ENCODE measurements at regions not wholly inside any gene's neighbourhood (a gene's known extent, or its start where the extent isn't known, plus 50 kb on each side); places are given as distances from the start of the nearest gene placed in this dataset.

- Histone ChIP-seq H3K4me3 (no peak overlapping the region), H3K4me1 (replicated peaks in 1 of 2; ENCODE audit: control insufficient read depth in 2 of 2, insufficient read depth in 2 of 2, low read length in 2 of 2) (no peaks in the 10 kb centered on the region), H3K79me2 (ENCODE audit: control insufficient read depth, insufficient read depth, low read length) (no peaks in the 10 kb centered on the region), H3K9ac (ENCODE audit: insufficient read depth in 1 of 2, low read depth in 2 of 2, low read length in 2 of 2) (no peak overlapping the region), H3K27ac (ENCODE audit: extremely low read depth, low read depth, low read length) (no peak overlapping the region), H3K36me3 (ENCODE audit: control insufficient read depth, insufficient read depth, low read length) (no peaks in the 10 kb centered on the region), H3K9me3 (replicated peaks; ENCODE audit: control insufficient read depth, insufficient read depth, low read depth, low read length) (peaks cover 13% of the 10 kb centered on the region), H2AFZ (ENCODE audit: low read depth, low read length) (no peak overlapping the region), H3K9me1 (ENCODE audit: control insufficient read depth, insufficient read depth, low read length) (no peaks in the 10 kb centered on the region), H4K20me1 (replicated peaks; ENCODE audit: control insufficient read depth, insufficient read depth, low read length) (no peaks in the 10 kb centered on the region), H3K4me2 (ENCODE audit: insufficient read depth, low read length) (no peak overlapping the region), H3K27me3 (ENCODE audit: control insufficient read depth in 2 of 2, insufficient read depth in 2 of 2, low read length in 2 of 2) (no peaks in the 10 kb centered on the region)
- ChIA-PET CTCF (ENCODE audit: low intra/inter-chr PET ratio) (no interaction called here), POLR2A (no interaction called here)
- no TSS peak for BruUV-seq (replicated peaks)
- no peak for FAIRE-seq
- in situ Hi-C loops (cut with MboI) = no loop called here
- no peak for DNase-seq (ENCODE audit: extremely low read depth in 1 of 4, low spot score in 3 of 4)
- no peak for ATAC-seq
- intact Hi-C loops (cut with micrococcal nuclease) = no loop called here
- TF ChIP-seq CHAMP1 (IDR thresholded peaks at IDR 0.05) (peak; percentile 59), GTF2F1 (IDR thresholded peaks at IDR 0.05; ENCODE audit: low read depth, low read length) (no peak), FOXP1 (CRISPR knock-in tag; IDR thresholded peaks at IDR 0.05) (no peak), MCM5 (IDR thresholded peaks at IDR 0.05; ENCODE audit: low read depth) (no peak), SUPT5H (IDR thresholded peaks at IDR 0.05) (no peak), ZNF436 (CRISPR knock-in tag; IDR thresholded peaks at IDR 0.05) (no peak), ZBTB8A (IDR thresholded peaks at IDR 0.05; ENCODE audit: partially characterized antibody) (no peak), ZNF584 (CRISPR knock-in tag; IDR thresholded peaks at IDR 0.05; ENCODE audit: low read depth) (no peak), BHLHE40 (IDR thresholded peaks at IDR 0.05; ENCODE audit: low read length) (no peak), MCM7 (IDR thresholded peaks at IDR 0.05) (no peak), GATAD2A (IDR thresholded peaks at IDR 0.05) (no peak), ZNF668 (CRISPR knock-in tag; IDR thresholded peaks at IDR 0.05) (no peak), ETV1 (tag; conservative IDR thresholded peaks at IDR 0.05; ENCODE audit: low read depth) (no peak), ZNF143 (CRISPR knock-in tag; IDR thresholded peaks at IDR 0.05) (no peak), FOXK2 (conservative IDR thresholded peaks at IDR 0.05 in 1 of 2, IDR thresholded peaks at IDR 0.05 in 1 of 2; ENCODE audit: low read depth in 2 of 2) (0 out of 4 replicates have a peak, but pooled peaks of 1 of the 2 experiments have one; percentile 2), ZFP1 (CRISPR knock-in tag; IDR thresholded peaks at IDR 0.05) (no peak), KLF6 (CRISPR knock-in tag; IDR thresholded peaks at IDR 0.05; ENCODE audit: borderline replicate concordance) (no peak), LARP7 (IDR thresholded peaks at IDR 0.05) (no peak)
- TF ChIP-seq, protein P1, sequence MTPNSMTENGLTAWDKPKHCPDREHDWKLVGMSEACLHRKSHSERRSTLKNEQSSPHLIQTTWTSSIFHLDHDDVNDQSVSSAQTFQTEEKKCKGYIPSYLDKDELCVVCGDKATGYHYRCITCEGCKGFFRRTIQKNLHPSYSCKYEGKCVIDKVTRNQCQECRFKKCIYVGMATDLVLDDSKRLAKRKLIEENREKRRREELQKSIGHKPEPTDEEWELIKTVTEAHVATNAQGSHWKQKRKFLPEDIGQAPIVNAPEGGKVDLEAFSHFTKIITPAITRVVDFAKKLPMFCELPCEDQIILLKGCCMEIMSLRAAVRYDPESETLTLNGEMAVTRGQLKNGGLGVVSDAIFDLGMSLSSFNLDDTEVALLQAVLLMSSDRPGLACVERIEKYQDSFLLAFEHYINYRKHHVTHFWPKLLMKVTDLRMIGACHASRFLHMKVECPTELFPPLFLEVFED (CRISPR knock-in tag; conservative IDR thresholded peaks at IDR 0.05) = no peak
- TF ChIP-seq, protein P2, sequence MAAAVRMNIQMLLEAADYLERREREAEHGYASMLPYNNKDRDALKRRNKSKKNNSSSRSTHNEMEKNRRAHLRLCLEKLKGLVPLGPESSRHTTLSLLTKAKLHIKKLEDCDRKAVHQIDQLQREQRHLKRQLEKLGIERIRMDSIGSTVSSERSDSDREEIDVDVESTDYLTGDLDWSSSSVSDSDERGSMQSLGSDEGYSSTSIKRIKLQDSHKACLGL (CRISPR knock-in tag; IDR thresholded peaks at IDR 0.05; ENCODE audit: borderline replicate concordance, poor library complexity, severe bottlenecking) = no peak
Measured at GRCh38 chr12:71321531-71321930, 118.1 kb upstream of the LGR5 start.
